T-helper 1 cell (primary cell): ENCODE measurements at regions not wholly inside any gene's neighbourhood (a gene's known extent, or its start where the extent isn't known, plus 50 kb on each side); places are given as distances from the start of the nearest gene placed in this dataset.

ENCODE experiments used
- DNase-seq, 5 donors: peaks; one replicate each; pipeline ENCODE4 v3.0.0-alpha.2; 2012 to 2020

GRCh38 chr18:39938676-39939608, 2016.1 kb upstream of the PIK3C3 start:
- no peak for DNase-seq

DNA sequence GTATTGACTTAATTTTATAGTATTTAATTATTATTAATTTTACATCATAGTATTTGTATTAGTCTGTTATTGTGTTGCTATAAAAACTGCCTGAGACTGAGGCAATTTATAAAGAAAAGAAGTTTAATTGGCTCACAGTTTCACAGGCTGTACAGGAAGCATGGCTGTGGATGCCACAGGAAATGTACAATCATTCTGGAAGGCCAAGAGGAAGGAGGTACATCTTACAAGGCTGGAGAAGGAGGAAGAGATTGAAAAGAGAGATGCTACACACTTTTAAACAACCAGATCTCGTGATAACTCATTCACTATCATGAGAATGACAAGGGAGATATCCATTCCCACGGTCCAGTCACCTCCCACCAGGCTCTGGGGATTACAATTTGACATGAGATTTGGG, 2019.4 kb upstream of the PIK3C3 start:
- no peak for DNase-seq

- DNase-seq, result no peak
Observed at GRCh38 chr18:39918847-39919246, 2036.2 kb upstream of the PIK3C3 start.

- no peak for DNase-seq
Observed at GRCh38 chr18:39913672-39914366, 2041.2 kb upstream of the PIK3C3 start.

- no peak for DNase-seq
Observed at GRCh38 chr18:39911716-39912115, 2043.3 kb upstream of the PIK3C3 start.

- no peak for DNase-seq
Observed at GRCh38 chr18:39909706-39910105, 2045.3 kb upstream of the PIK3C3 start.

DNA sequence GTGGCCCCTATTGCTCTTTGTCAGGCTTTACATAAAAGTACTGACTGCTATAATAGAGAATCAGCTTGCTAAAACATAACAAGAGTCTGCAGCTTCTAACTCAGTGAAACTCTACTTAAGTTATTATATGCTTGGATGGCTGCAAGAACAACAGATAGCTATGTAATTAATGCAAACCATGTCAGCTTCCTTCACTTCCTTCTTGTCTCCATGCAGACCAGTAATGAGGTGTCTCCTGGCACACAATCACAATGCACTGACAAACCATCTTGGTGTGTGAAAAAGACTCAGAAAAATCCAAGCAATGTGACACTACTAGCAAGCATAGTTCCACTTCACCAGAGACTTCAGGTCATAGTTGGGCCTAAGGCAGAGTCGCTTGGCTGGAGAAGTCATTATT, 2068.9 kb upstream of the PIK3C3 start:
- DNase-seq, result no peak

DNA sequence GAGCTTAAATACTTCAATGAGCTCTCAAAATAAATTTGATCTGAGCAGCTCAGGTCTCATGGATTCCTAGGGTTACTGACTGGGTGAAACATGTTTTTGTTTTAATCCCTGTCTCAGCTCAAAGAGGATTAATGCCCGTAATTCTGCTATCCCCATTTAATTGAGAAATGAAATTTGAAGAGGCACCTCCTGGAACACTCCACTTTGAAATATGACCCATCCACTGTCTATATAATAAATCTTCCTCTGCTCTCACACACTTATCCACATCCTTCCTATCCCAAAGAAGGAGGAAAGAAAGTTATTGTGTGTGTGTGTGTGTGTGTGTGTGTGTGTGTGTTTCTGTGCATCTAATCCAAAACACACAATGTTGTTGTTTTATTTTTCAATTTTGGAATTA, 2082.4 kb upstream of the PIK3C3 start:
- DNase-seq, result no peak

- no peak for DNase-seq
Observed at GRCh38 chr18:39871961-39872360, 2083.1 kb upstream of the PIK3C3 start.

GRCh38 chr18:39870591-39870990, 2084.4 kb upstream of the PIK3C3 start:
- DNase-seq, result no peak

DNA sequence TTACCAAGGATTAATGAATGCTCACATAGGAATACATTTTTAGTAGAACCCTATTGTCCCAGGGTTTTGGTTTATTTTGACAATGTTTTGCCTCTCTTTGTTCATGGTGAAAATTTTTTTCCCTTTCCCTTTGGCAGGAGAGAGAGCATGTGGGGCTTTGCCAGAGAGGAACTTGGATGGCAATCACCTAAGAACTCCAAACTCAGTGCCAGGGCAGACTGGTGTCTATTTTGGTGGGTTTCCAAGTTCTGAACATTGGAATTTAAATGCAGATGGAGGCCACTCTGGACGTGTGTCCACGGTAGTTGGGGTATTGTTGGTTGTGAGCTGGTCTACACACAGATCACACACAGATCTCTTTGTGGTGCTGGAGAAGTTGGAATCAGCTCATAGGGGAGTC, 2091.1 kb upstream of the PIK3C3 start:
- no peak for DNase-seq

GRCh38 chr18:39862341-39862740, 2092.7 kb upstream of the PIK3C3 start:
- DNase-seq, result no peak

GRCh38 chr18:39854291-39854690, 2100.7 kb upstream of the PIK3C3 start:
- DNase-seq, result no peak

- no peak for DNase-seq
Observed at GRCh38 chr18:39846265-39846664, 2108.8 kb upstream of the PIK3C3 start.

DNA sequence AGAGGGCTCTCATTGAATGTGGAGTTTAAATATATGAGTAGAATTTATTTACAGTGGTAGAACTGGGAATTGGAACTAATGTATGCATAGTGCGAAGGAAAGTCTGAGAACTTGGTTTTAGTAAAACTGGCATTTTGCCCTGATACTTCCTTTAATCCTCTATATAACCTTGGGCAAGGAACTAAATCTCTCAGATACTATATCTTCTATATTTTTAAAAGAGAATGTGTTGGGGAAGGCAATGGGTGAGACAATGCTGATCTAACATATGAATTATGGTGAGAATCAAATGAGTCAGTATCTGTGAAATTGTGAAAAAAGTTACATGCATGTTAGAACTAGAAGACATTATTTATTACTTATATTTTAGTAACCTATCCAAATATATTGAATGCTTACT, 2109.4 kb upstream of the PIK3C3 start:
- DNase-seq, result no peak

GRCh38 chr18:39845106-39845505, 2109.9 kb upstream of the PIK3C3 start:
- DNase-seq, result no peak

- no peak for DNase-seq
Observed at GRCh38 chr18:39843546-39843945, 2111.5 kb upstream of the PIK3C3 start.

DNA sequence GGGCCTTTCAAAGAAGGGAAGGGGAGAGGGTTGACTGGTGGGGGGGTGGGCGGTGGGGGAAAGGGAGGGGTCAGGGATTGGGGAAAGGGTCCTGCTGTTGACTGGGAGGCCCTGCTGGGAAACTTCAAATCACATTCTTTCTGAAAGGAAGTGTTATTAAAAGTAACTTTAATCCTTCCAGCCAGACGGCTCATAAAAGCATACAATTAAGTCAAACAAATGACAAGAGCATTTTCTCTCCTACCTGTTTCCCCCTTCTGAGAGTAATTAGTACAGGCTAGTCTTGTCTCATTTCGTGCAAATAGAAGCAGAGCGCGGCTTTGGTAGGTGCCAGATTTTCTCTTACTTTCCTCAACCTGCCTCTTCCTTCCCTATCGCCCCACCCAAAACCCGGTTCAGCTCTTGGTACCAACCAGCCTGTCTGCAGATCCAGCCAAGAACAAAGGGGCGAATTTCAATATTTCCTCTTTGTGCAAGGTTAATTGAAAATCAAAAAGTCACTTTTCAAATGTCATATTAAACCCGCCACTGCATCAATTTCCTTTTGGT, 2112.6 kb upstream of the PIK3C3 start:
- DNase-seq, result no peak

GRCh38 chr18:39841482-39842365, 2113.3 kb upstream of the PIK3C3 start:
- DNase-seq, result no peak

DNA sequence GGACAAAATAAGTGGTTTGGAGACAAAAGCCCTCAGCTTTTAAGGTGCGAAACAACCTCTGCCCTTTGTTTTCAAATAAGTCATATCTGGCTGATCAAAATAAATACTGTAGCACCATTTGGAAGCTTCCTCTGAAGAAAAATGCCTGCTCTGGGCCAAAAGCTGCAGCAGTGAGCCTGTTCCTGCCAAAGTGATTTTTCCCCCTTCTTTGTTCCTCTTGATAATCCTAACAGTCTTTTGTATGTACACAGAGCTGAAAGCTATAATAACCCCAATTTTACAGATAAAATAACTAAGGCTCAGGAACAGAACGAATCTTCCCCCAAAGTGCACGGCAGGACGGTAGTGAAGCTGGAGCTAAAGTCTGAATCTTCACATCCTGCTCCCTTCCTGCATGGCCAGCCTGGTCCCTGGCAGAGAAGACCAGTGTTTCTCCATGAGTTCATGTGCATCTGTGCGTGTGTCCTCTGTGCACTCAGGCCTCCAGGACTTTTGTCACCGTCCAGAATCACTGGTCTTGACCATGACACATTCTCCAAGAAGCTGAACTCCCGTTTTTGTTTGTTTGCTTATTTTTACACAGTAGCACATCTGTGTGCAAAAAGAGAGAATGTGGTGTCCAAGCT, 2114.1 kb upstream of the PIK3C3 start:
- DNase-seq, result no peak

DNA sequence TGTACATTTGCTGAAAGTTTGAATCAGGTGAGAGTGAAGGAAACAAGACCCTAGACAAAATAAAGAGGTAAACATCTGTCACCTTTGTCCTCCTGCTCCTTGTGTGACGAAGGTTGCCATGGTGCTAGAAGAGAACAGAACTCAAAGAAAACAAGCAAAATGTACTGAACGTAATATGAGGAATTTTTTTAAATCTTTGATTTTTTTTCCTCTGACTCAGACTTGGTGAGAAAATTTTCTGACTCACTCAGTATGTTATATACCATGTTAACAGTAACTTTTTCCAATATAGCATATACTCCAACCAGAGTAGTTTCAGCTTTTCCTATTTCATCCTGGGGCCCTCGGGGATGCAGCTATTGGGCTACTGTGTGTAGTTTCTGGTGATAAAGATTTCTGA, 2114.6 kb upstream of the PIK3C3 start:
- DNase-seq, result no peak

DNA sequence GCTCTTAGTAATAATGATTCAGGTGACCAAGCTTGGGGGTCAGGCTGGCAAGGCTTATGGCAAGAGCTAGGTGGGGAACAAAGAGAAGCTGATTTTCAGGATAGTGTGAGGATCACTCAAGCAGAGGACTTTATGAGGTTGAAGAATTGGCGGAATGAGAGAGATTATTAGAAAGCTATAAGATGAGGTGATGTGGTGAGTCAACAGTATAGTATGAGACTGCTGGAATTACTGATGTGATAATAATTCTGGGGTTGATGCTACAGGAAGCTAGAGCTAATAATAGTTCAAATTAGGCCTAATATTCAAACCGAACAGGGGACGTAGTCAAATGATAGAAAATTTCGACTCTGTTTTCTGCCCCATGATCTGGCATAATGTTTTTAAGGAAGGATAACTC, 2115.3 kb upstream of the PIK3C3 start:
- DNase-seq, result no peak
